Erythroblast (primary cell): ENCODE measurements at regions not wholly inside any gene's neighbourhood (a gene's known extent, or its start where the extent isn't known, plus 50 kb on each side); places are given as distances from the start of the nearest gene placed in this dataset.

Source experiments
- GATA1 ChIP-seq: IDR thresholded peaks from 2 replicates; pipeline ENCODE4 v1.6.1; 2011; ENCODE audit warnings: low read depth, mild to moderate bottlenecking, control low read depth, low read length, moderate library complexity
- POLR2A ChIP-seq: IDR thresholded peaks from 2 replicates; pipeline ENCODE4 v1.6.1; 2011; ENCODE audit warnings: mild to moderate bottlenecking, low read length

GRCh38 chr15:62474771-62475124 is 309.7 kb upstream of the C2CD4B start:
- no peak for TF ChIP-seq POLR2A
- no peak for TF ChIP-seq GATA1
